Stimulated activated CD8-positive, alpha-beta memory T cell treated with anti-CD3 and anti-CD28 coated beads, Interleukin-12 subunit alpha, Interleukin-12 subunit beta, amount 100 ng/mL, for 1 hour (primary cell): ENCODE measurements at regions not wholly inside any gene's neighbourhood (a gene's known extent, or its start where the extent isn't known, plus 50 kb on each side); places are given as distances from the start of the nearest gene placed in this dataset.

ENCODE experiments used
- DNase-seq: peaks from one replicate; pipeline ENCODE4 v3.0.0-alpha.2; 2020; ENCODE audit warnings: low read depth

- DNase-seq, result no peak
Observed at GRCh38 chr11:95717314-95717713, 72.3 kb downstream of the FAM76B start.

GRCh38 chr11:95716266-95716665 lies 73.3 kb downstream of the FAM76B start:
- DNase-seq, result no peak

- DNase-seq, result no peak
Observed at GRCh38 chr11:95715777-95716241, 73.8 kb downstream of the FAM76B start.

- DNase-seq, result no peak
Observed at GRCh38 chr11:95714843-95715776, 74.5 kb downstream of the FAM76B start.

DNA sequence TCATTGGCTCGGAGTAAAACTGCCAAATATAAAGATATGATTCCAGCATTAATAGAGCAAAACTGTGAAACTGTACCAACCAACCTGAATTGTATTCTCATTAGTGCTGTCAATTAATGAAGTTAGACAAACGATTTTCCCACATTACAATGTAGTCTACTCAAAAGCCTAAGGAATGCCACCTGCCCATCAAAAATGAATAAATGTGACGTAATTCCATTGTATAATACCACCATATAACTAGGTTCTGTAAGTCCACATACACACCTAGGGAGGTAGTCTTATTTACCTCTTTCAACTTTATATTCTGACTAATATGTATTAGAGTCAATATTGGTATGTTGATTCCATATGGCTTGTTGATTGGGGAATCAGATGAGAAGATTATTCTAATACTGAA lies 76.2 kb downstream of the FAM76B start:
- DNase-seq, result no peak

GRCh38 chr11:95711945-95712221 lies 77.7 kb downstream of the FAM76B start:
- no peak for DNase-seq

GRCh38 chr11:95711162-95711944 lies 78.2 kb downstream of the FAM76B start:
- DNase-seq, result no peak

GRCh38 chr11:95708681-95709080 lies 80.9 kb downstream of the FAM76B start:
- DNase-seq, result no peak

DNA sequence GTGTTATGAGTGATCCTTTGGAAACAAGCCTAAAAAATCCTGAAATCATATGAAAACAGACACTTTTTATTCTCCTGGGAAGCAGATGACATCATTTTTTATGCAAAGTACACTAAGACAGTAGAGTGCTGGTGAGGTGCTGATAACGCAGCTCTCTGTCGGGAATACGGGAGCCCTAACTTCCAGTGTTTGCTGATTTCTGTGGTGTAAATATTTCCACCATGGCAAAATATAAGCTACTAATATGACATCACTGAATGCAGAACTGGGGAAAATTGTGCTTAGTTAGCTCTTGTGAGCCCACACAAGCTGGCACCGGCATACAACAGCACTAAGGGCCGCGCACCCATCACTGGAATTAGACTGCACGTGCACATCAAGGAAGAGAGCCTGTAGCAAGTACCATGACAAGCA lies 82.6 kb downstream of the FAM76B start:
- DNase-seq, result no peak

DNA sequence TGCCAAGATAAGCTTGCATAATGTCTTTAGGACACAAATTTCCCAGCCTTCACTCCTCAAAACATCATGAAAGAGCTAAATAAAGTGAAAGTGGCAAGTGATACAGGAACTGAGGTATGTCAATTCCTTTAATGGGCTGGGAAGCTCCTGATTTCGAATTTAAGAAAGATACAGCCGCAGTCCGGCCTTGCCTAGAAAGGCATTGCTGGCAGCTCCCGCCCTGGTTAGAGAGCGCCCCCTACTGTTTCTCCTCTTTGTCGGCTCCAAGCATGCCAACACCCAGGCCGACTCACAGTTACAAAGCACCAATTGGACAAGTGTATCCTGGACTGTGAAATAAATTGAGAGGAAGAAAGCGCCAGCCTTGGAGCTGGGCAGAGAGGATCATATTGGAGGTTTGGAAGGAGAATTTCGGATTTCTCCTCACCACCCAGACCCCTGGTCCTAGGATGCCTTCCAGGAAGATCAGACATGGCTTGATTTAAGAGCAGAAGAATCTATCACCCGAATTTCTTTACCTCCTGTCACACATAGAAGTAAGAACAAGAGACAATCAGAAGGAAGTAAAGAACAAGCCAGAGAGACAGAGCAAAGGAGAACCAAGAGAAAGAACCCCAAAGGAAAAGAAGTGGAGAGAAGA lies 84.0 kb downstream of the FAM76B start:
- peak; percentile 77 for DNase-seq

- DNase-seq, result no peak
Observed at GRCh38 chr11:95704865-95705264, 84.7 kb downstream of the FAM76B start.

DNA sequence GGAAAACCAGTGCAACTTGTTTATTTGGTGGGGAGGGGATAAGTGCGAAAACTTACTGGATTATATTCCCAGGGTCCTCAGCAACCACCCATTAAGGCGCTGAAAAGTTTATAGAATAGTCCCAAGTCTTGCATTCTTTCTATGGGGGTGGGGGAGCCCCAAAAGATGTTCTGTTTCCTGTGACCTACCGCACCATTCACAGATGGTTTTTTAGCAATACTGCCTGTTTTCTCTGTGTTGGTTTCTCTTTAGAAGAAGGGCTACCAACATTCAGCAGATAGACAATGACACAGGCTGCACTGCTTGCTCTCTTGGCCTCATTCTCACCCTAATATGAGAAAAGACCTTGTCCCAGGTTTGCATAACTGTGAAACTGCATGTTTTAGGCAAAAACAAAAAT lies 86.5 kb downstream of the FAM76B start:
- no peak for DNase-seq

DNA sequence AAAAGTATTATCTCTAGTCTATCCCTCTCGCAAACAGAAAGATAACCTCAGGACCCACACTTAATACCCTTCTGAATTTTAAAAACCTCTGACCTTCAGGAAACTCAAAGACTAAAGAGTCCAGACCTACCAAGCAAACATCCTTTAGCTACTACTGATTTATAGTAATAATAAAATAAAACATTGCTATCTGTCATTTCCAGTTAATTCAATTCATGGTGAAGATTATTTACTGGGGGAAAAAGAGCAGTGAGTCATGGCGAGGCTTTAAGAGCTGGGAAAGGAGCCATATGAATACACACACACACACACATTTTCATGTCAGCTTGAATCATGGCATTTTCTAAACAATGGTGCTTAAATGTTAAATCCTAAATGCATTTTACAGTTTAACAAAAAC lies 87.1 kb downstream of the FAM76B start:
- DNase-seq, result no peak

- DNase-seq, result no peak
Observed at GRCh38 chr11:95700471-95700817, 89.1 kb downstream of the FAM76B start.

- DNase-seq, result no peak
Observed at GRCh38 chr11:95699631-95700470, 89.7 kb downstream of the FAM76B start.

DNA sequence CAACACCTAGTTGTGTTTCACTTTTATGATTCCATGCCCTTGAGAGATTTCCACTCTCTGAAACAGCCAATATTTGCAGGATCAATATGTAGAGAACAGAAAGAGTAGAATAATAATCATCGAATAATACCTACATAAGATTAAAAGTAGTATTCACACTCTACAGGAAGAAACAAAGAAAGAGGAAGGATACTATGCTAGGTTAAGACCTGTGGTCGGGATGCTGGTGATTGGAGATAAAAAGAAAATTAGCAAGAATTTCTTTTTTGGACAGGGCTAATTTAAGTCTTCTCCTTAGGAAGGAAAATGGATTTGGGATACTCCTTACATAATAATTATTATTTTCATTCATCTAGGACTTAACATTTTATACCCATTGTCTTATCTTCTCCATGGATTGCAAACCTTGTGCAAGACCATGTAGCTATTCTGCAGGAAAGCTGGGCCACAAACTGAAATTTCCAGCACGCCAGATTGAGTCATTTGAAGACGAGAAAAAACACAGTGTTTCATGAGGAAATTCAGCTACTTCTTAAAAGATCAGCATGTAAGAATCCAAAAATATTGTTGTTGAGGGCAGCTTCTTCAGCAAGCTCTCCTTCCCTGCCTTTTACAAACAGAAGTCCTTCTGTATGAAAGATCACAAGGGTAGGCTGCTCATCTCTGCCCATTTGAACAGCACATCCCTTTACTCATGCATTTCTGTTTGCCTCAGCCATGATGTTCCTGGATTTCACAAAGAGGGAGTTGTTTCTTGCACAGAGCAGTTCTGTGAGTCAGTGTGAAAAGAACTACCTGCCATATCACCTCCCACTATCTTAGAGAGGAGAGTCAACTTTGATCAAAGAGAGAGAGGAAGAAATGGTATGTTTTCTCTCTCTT lies 90.7 kb downstream of the FAM76B start:
- DNase-seq, result no peak

DNA sequence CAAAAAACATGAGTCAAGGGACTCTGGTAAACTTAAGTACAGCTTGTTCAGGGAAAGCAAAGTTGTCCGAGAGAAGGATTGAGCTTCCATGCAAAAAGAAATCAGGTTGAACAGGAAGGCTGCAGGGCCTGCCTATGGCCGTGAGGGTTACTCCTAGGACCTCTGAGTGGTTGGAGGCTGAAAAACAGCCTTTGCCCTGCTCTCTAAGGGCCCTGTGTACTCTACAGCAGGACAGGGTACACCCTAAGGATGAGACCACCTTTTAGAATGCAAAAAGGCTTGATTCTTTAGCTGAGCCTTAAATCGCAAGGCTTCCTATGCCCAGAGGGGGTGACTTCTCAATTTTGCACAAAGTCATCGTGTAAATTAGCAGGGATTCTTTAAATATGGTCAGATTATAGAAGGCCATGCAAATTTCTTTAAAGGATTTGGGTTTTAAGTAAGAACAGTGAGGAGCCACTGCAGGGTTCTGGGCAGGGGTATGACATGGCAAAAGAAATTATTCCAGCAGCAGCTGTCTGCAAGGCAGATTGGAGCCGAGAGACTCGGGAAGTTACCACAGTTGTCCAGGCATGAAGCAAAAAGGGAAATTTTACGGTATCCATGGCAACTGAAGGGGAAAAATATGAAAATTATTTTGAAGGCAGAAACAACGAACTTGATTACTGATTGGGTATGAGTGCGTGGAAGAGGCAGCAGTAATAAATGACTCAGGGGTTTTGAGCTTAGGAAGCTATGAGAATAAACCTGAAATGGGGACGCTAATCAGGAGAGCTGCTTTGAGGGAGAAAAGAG lies 91.8 kb downstream of the FAM76B start:
- no peak for DNase-seq

DNA sequence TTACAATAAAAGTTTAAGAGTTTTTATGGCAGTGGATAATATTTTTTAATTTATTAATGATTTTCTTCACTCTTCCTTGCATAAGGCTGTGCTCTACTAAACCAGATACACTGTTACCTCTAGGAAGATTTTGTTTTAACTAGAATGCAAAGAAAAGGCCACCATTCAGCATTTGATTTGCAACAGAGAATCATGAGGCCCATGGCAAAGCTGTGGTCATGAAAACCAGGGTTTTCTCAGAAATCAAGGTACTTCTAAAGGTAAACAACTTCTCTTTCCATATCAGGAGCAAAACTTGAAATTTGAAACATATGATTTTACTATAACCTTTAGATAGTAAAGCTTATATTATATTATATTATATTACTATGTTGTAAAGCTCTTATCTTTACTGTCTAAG lies 94.4 kb downstream of the FAM76B start:
- DNase-seq, result no peak

DNA sequence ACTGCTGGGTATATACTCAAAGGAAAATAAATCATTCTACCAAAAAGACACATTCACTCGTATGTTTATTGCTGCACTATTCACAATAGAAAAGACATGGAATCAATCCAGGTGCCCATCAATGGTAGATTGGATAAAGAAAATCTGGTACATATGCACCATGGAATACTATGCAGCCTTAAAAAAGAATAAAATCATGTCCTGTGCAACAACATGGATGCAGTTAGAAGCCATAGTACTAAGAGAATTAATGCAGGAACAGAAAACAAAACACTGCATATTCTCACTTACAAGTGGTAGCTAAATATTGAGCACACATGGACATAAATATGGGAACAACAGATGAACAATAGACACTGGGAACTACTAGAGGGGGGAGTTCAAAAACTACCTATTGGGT lies 96.3 kb downstream of the FAM76B start:
- DNase-seq, result no peak
